Activated B cell treated with CpG ODN at 0.5 μM for 24 hours (primary cell): ENCODE measurements at regions not wholly inside any gene's neighbourhood (a gene's known extent, or its start where the extent isn't known, plus 50 kb on each side); places are given as distances from the start of the nearest gene placed in this dataset.

Experiments used
- ATAC-seq: fragments of 200-7000 bp; cut with Tn5 transposase; one replicate; pipeline ENCODE4 v1.10.0; 2021; ENCODE audit warnings: low read depth, mild to moderate bottlenecking, moderate library complexity
- CTCF ChIA-PET: fragments of 350-600 bp; sonication (Branson Sonifier 250); formaldehyde crosslinking; loops from one replicate; lab custom pipeline; 2021; ENCODE audit warnings: antibody characterized with exemption; lab: Charles Lee
- POLR2A ChIA-PET: fragments of 350-600 bp; sonication (Branson Sonifier 250); formaldehyde crosslinking; loops from one replicate; lab custom pipeline; 2021; ENCODE audit warnings: antibody characterized with exemption; lab: Charles Lee
- DNase-seq: peaks from one replicate; pipeline ENCODE4 v3.0.0; 2022
- H3K27ac Mint-ChIP-seq: one replicate; pipeline ENCODE4 v1.8.0; 2020; ENCODE audit warnings: mixed read lengths
- H3K27me3 Mint-ChIP-seq: one replicate; pipeline ENCODE4 v1.8.0; 2021; ENCODE audit warnings: mixed read lengths
- H3K36me3 Mint-ChIP-seq: one replicate; pipeline ENCODE4 v1.8.0; 2021; ENCODE audit warnings: low read depth, mixed read lengths
- H3K4me1 Mint-ChIP-seq: one replicate; pipeline ENCODE4 v1.8.0; 2021; ENCODE audit warnings: mixed read lengths
- H3K4me3 Mint-ChIP-seq: one replicate; pipeline ENCODE4 v1.8.0; 2020; ENCODE audit warnings: mild to moderate bottlenecking, mixed read lengths
- H3K9me3 Mint-ChIP-seq: one replicate; pipeline ENCODE4 v1.8.0; 2020; ENCODE audit warnings: mixed read lengths
- CTCF ChIP-seq: fragments of 200-600 bp; IDR thresholded peaks from one replicate; pipeline ENCODE4 v1.8.0; 2022; ENCODE audit warnings: antibody characterized with exemption, mild to moderate bottlenecking
- intact Hi-C: fragments of 100-400 bp; cut with micrococcal nuclease; formaldehyde crosslinking; loops from one replicate; pipeline ENCODE4 v1.15.1; 2024

DNA sequence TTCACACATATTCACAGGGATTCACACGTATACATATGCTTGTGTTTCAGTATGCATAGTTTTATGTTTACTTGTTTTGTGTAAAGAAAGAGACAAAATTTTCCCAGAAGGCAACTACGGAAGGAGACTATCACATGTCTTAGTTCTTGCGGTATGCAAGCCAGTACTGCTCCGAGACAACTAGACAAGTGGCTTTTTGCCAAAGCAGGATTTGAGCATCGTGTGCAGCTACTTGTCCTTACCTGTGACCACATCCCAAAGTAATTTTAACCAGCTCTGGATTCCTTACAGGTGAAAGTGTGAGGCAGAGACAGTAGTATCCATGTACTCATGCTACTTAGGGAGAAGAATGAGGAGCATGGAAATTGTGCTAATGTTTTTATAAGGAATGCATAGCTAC is 591.4 kb upstream of the NR2F2 start:
- no peak overlapping the region for H3K27ac Mint-ChIP-seq
- ChIA-PET POLR2A (no interaction called here), CTCF (no interaction called here)
- H3K4me1 Mint-ChIP-seq: peaks cover 16% of the 10 kb centered on the region
- no peaks in the 10 kb centered on the region for H3K27me3 Mint-ChIP-seq
- intact Hi-C loops: no loop called here
- H3K9me3 Mint-ChIP-seq: peaks cover 22% of the 10 kb centered on the region
- TF ChIP-seq CTCF: no peak
- ATAC-seq: no peak
- H3K4me3 Mint-ChIP-seq: no peak overlapping the region
- no peaks in the 10 kb centered on the region for H3K36me3 Mint-ChIP-seq
- no peak for DNase-seq

DNA sequence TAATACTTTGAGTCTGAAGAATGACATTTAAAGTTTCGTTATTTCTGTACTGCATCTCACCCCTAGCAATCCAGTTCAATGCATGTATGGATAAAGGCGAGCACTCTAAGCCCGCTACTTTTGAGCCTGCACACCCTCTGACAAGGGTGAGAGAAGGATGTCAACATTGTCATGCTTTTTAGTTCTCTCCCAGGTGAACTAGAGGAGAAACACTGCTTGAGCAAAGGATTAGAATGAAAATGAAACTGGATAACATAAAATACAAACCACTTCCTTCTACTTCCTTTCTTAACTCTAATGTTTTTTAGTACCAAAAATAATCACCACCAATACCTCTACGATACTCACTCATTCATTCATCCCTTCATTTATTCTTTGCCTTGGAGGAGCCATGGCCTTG is 588.7 kb upstream of the NR2F2 start:
- H3K4me3 Mint-ChIP-seq: no peak overlapping the region
- no peak for TF ChIP-seq CTCF
- H3K4me1 Mint-ChIP-seq: peaks cover 2% of the 10 kb centered on the region
- DNase-seq: no peak
- H3K27ac Mint-ChIP-seq: no peak overlapping the region
- intact Hi-C loops: no loop called here
- H3K9me3 Mint-ChIP-seq: peaks cover 13% of the 10 kb centered on the region
- no peaks in the 10 kb centered on the region for H3K36me3 Mint-ChIP-seq
- ChIA-PET POLR2A (no interaction called here), CTCF (no interaction called here)
- ATAC-seq: no peak
- H3K27me3 Mint-ChIP-seq: no peaks in the 10 kb centered on the region

- Mint-ChIP-seq H3K9me3 (peaks cover 9% of the 10 kb centered on the region), H3K27me3 (no peaks in the 10 kb centered on the region), H3K4me1 (peaks cover 2% of the 10 kb centered on the region), H3K4me3 (no peak overlapping the region), H3K36me3 (no peaks in the 10 kb centered on the region), H3K27ac (no peak overlapping the region)
- DNase-seq (no peak), ATAC-seq (no peak)
- POLR2A ChIA-PET: no interaction called here
- intact Hi-C loops: no loop called here
- CTCF ChIA-PET: no interaction called here
- TF ChIP-seq CTCF: no peak
Measured at GRCh38 chr15:95742256-95742655, 588.2 kb upstream of the NR2F2 start.

- TF ChIP-seq CTCF: no peak
- intact Hi-C loops: no loop called here
- no peak for DNase-seq
- Mint-ChIP-seq H3K4me1 (peaks cover 2% of the 10 kb centered on the region), H3K27me3 (no peaks in the 10 kb centered on the region), H3K4me3 (no peak overlapping the region), H3K36me3 (no peaks in the 10 kb centered on the region), H3K9me3 (peaks cover 5% of the 10 kb centered on the region), H3K27ac (no peak overlapping the region)
- ChIA-PET CTCF (no interaction called here), POLR2A (no interaction called here)
- ATAC-seq: no peak
Measured at GRCh38 chr15:95742836-95743235, 587.7 kb upstream of the NR2F2 start.

DNA sequence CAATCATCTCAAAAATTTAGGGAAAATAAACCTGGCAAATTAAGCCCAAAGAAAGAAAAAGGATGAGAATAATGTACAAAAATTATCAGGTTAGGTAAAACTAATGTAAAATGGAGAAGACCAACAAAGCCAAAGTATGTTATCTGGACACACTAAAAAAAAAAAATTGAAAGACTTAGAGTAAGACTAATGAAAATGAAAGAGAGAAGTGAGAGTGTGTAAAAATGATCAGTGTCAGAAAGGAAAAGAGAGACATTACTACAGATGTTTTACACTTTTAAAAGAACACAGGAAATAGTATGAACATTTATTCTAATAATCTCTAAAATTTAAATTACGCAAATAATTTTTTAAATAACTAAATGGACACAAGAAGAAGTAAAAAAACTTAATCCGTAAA is 573.3 kb upstream of the NR2F2 start:
- H3K4me1 Mint-ChIP-seq: no peaks in the 10 kb centered on the region
- peaks cover 3% of the 10 kb centered on the region for H3K9me3 Mint-ChIP-seq
- H3K27me3 Mint-ChIP-seq: no peaks in the 10 kb centered on the region
- intact Hi-C loops: no loop called here
- no peak for DNase-seq
- H3K27ac Mint-ChIP-seq: no peak overlapping the region
- no peak for ATAC-seq
- POLR2A ChIA-PET: no interaction called here
- H3K36me3 Mint-ChIP-seq: no peaks in the 10 kb centered on the region
- no peak overlapping the region for H3K4me3 Mint-ChIP-seq
- CTCF ChIA-PET: no interaction called here
- no peak for TF ChIP-seq CTCF
